ENCODE measurements at regions not wholly inside any gene's neighbourhood (a gene's known extent, or its start where the extent isn't known, plus 50 kb on each side); places are given as distances from the start of the nearest gene placed in this dataset.

DNA sequence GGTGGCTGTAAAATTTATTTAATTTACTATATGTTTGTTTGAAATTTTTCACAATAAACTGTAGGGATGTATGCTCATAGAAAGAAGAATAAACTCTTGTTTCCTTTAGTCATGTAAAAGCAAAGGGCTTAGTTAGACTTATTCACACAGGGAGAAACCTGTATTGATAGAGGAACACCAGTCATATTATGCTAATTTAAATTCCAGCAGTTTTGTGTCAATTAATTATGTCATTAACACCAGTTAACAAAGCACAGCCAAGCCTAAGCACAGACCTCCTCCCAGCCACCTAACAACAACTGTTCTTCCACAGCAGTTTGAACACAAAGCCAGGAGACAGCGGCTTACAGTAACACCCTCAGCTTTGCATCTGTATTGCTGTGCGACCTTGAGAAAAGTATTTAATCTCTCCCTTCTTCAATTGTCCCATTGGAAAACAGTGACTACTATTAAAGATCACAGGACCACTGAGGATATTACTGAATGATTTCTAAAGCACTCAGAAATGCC, 260.8 kb upstream of the RRP15 start:
- BruUV-seq (replicated peaks) = no TSS peak

GRCh38 chr1:218025454-218025853, 259.6 kb upstream of the RRP15 start:
- intact Hi-C loops (cut with micrococcal nuclease; ENCODE audit: unreplicated experiment) = no loop called here
- Histone ChIP-seq H3K27me3 (ENCODE audit: insufficient read depth, low read depth) (no peaks in the 10 kb centered on the region), H3F3A (ENCODE audit: insufficient read depth, low read depth) (no peaks in the 10 kb centered on the region), H3K27ac (no peak overlapping the region), H3K79me2 (ENCODE audit: low read depth) (no peaks in the 10 kb centered on the region), H3K4me2 (no peak overlapping the region), H2AFZ (no peak overlapping the region), H3K36me3 (ENCODE audit: low read depth) (no peaks in the 10 kb centered on the region), H4K20me1 (ENCODE audit: insufficient read depth) (no peaks in the 10 kb centered on the region), H3K9me3 (ENCODE audit: insufficient read depth, low read depth) (no peaks in the 10 kb centered on the region), H3K9me2 (ENCODE audit: insufficient read depth) (no peaks in the 10 kb centered on the region), H3K4me3 (no peak overlapping the region), H3K4me1 (replicated peaks; ENCODE audit: insufficient read depth) (0 out of 2 replicates have a peak, but pooled peaks cover 9% of the 10 kb centered on the region)
- CTCF ChIA-PET = no interaction called here
- TF ChIP-seq, protein P1, sequence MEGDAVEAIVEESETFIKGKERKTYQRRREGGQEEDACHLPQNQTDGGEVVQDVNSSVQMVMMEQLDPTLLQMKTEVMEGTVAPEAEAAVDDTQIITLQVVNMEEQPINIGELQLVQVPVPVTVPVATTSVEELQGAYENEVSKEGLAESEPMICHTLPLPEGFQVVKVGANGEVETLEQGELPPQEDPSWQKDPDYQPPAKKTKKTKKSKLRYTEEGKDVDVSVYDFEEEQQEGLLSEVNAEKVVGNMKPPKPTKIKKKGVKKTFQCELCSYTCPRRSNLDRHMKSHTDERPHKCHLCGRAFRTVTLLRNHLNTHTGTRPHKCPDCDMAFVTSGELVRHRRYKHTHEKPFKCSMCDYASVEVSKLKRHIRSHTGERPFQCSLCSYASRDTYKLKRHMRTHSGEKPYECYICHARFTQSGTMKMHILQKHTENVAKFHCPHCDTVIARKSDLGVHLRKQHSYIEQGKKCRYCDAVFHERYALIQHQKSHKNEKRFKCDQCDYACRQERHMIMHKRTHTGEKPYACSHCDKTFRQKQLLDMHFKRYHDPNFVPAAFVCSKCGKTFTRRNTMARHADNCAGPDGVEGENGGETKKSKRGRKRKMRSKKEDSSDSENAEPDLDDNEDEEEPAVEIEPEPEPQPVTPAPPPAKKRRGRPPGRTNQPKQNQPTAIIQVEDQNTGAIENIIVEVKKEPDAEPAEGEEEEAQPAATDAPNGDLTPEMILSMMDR (conservative IDR thresholded peaks at IDR 0.05) = no peak
- no peak for TF ChIP-seq EZH2 (IDR thresholded peaks at IDR 0.05; ENCODE audit: low read depth)
- peak in 1 of 2 experiments; percentile 72 for DNase-seq
- no TSS peak for BruUV-seq (replicated peaks)
- POLR2A ChIA-PET (ENCODE audit: unreplicated experiment) = no interaction called here

More for the DNA sequence above, 260.8 kb upstream of the RRP15 start:
- Histone ChIP-seq H3K79me2 (ENCODE audit: low read depth) (no peaks in the 10 kb centered on the region), H3K9me3 (ENCODE audit: insufficient read depth, low read depth) (no peaks in the 10 kb centered on the region), H3K36me3 (ENCODE audit: low read depth) (no peaks in the 10 kb centered on the region), H3K27me3 (ENCODE audit: insufficient read depth, low read depth) (no peaks in the 10 kb centered on the region), H2AFZ (no peak overlapping the region), H3F3A (ENCODE audit: insufficient read depth, low read depth) (no peaks in the 10 kb centered on the region), H3K4me1 (replicated peaks; ENCODE audit: insufficient read depth) (0 out of 2 replicates have a peak, but pooled peaks cover 9% of the 10 kb centered on the region), H3K9me2 (ENCODE audit: insufficient read depth) (no peaks in the 10 kb centered on the region), H4K20me1 (ENCODE audit: insufficient read depth) (no peaks in the 10 kb centered on the region), H3K4me3 (no peak overlapping the region), H3K4me2 (no peak overlapping the region), H3K27ac (no peak overlapping the region)
- intact Hi-C loops (cut with micrococcal nuclease; ENCODE audit: unreplicated experiment) = no loop called here
- TF ChIP-seq EZH2 (IDR thresholded peaks at IDR 0.05; ENCODE audit: low read depth) = no peak
- TF ChIP-seq, protein P1 (conservative IDR thresholded peaks at IDR 0.05) = no peak
- CTCF ChIA-PET = no interaction called here
- POLR2A ChIA-PET (ENCODE audit: unreplicated experiment) = no interaction called here
- DNase-seq = no peak

GRCh38 chr1:218027152-218027551, 257.9 kb upstream of the RRP15 start:
- TF ChIP-seq, protein P1 (conservative IDR thresholded peaks at IDR 0.05) = no peak
- CTCF ChIA-PET = no interaction called here
- DNase-seq = no peak
- no TSS peak for BruUV-seq (replicated peaks)
- Histone ChIP-seq H3F3A (ENCODE audit: insufficient read depth, low read depth) (no peaks in the 10 kb centered on the region), H3K4me2 (no peak overlapping the region), H4K20me1 (ENCODE audit: insufficient read depth) (no peaks in the 10 kb centered on the region), H2AFZ (no peak overlapping the region), H3K4me1 (replicated peaks; ENCODE audit: insufficient read depth) (0 out of 2 replicates have a peak, but pooled peaks cover 9% of the 10 kb centered on the region), H3K36me3 (ENCODE audit: low read depth) (no peaks in the 10 kb centered on the region), H3K27me3 (ENCODE audit: insufficient read depth, low read depth) (no peaks in the 10 kb centered on the region), H3K27ac (no peak overlapping the region), H3K9me3 (ENCODE audit: insufficient read depth, low read depth) (no peaks in the 10 kb centered on the region), H3K79me2 (ENCODE audit: low read depth) (no peaks in the 10 kb centered on the region), H3K4me3 (no peak overlapping the region), H3K9me2 (ENCODE audit: insufficient read depth) (no peaks in the 10 kb centered on the region)
- intact Hi-C loops (cut with micrococcal nuclease; ENCODE audit: unreplicated experiment) = no loop called here
- POLR2A ChIA-PET (ENCODE audit: unreplicated experiment) = no interaction called here

Data from PC-9 (cell line).